SK-N-SH (cell line): ENCODE measurements at regions not wholly inside any gene's neighbourhood (a gene's known extent, or its start where the extent isn't known, plus 50 kb on each side); places are given as distances from the start of the nearest gene placed in this dataset.

Experiments used
- CTCF ChIA-PET: fragments of 300-600, 350-600 bp; formaldehyde crosslinking; extraction: SDS; loops from one replicate; lab custom pipeline; 2021; lab: Yijun Ruan, JAX
- POLR2A ChIA-PET: fragments of 350-600 bp; sonication (Branson Sonifier 250); formaldehyde crosslinking; extraction: SDS; loops from one replicate; lab custom pipeline; 2020; ENCODE audit warnings: antibody characterized with exemption, inconsistent platforms; lab: Yijun Ruan, JAX
- DNase-seq: peaks from one replicate; pipeline ENCODE4 v3.0.0; 2012
- H2AFZ ChIP-seq: fragments of 200-600 bp; sonication (generic); 2 replicates; pipeline ENCODE4 v1.8.1; 2016; ENCODE audit warnings: antibody characterized with exemption, mild to moderate bottlenecking, low read depth
- H3F3A ChIP-seq: fragments of 200-600 bp; sonication (generic); replicated peaks from 2 replicates; pipeline ENCODE3; 2016; ENCODE audit warnings: antibody characterized with exemption, mild to moderate bottlenecking; ENCODE audit not compliant: insufficient read depth
- H3K27ac ChIP-seq, 2 experiments: fragments of 200-500 bp in 1 of 2; fragments of 200-600 bp in 1 of 2; sonication (Bioruptor generic) in 1 of 2; sonication (generic), shearing (Covaris generic) in 1 of 2; 2 replicates each; pipeline versions ENCODE4 v1.5.1 to v1.6.1; 2014 to 2016; ENCODE audit warnings: low read depth in 2 of 2, inconsistent platforms in 1 of 2, low read length in 1 of 2, mild to moderate bottlenecking in 1 of 2, mixed read lengths in 1 of 2
- H3K27me3 ChIP-seq: fragments of 200-600 bp; sonication (generic), shearing (Covaris generic); 2 replicates; pipeline ENCODE4 v1.6.1; 2016; ENCODE audit warnings: mixed run types; ENCODE audit not compliant: insufficient read depth
- H3K36me3 ChIP-seq, 2 experiments: fragments of 200-500 bp in 1 of 2; fragments of 200-600 bp in 1 of 2; sonication (Bioruptor generic) in 1 of 2; sonication (generic) in 1 of 2; replicated peaks in 1 of 2; 2 replicates each; pipeline versions ENCODE3 to v1.5.1; 2014 to 2016; ENCODE audit warnings: low read length in 1 of 2, mild to moderate bottlenecking in 1 of 2; ENCODE audit not compliant: insufficient read depth in 2 of 2, control insufficient read depth in 1 of 2
- H3K4me1 ChIP-seq, 2 experiments: fragments of 200-500 bp in 1 of 2; fragments of 200-600 bp in 1 of 2; sonication (Bioruptor generic) in 1 of 2; sonication (generic), shearing (Covaris generic) in 1 of 2; 2 replicates each; pipeline versions ENCODE4 v1.5.1 to v1.6.1; 2014 to 2016; ENCODE audit warnings: low read depth in 1 of 2, low read length in 1 of 2, mixed run types in 1 of 2; ENCODE audit not compliant: insufficient read depth in 2 of 2, control insufficient read depth in 1 of 2
- H3K4me2 ChIP-seq: fragments of 200-600 bp; sonication (generic), shearing (Covaris generic); 2 replicates; pipeline ENCODE4 v1.6.1; 2017; ENCODE audit warnings: mixed run types
- H3K4me3 ChIP-seq, 2 experiments: fragments of 200-500 bp in 1 of 2; fragments of 200-600 bp in 1 of 2; sonication (Bioruptor generic) in 1 of 2; sonication (generic), shearing (Covaris generic) in 1 of 2; 2 replicates each; pipeline versions ENCODE4 v1.5.1 to v1.8.1; 2014 to 2016; ENCODE audit warnings: low read depth in 2 of 2, inconsistent platforms in 1 of 2, low read length in 1 of 2, mild to moderate bottlenecking in 1 of 2, mixed read lengths in 1 of 2, moderate library complexity in 1 of 2
- H3K79me2 ChIP-seq: fragments of 200-600 bp; sonication (generic); 2 replicates; pipeline ENCODE4 v1.8.1; 2017; ENCODE audit warnings: mild to moderate bottlenecking; ENCODE audit not compliant: insufficient read depth
- H3K9ac ChIP-seq: fragments of 200-600 bp; sonication (generic); 2 replicates; pipeline ENCODE4 v1.6.1; 2017; ENCODE audit warnings: mixed run types
- H3K9me2 ChIP-seq: fragments of 200-600 bp; sonication (generic); 2 replicates; pipeline ENCODE4 v1.6.1; 2017; ENCODE audit warnings: mixed run types
- H3K9me3 ChIP-seq: fragments of 200-600 bp; sonication (generic); 2 replicates; pipeline ENCODE4 v1.6.1; 2017; ENCODE audit warnings: mixed run types, mild to moderate bottlenecking, moderate library complexity
- H4K20me1 ChIP-seq: fragments of 200-600 bp; sonication (generic); 2 replicates; pipeline ENCODE4 v1.6.1; 2017; ENCODE audit warnings: mild to moderate bottlenecking, mixed run types; ENCODE audit not compliant: insufficient read depth
- CTCF ChIP-seq: fragments of 200-600 bp; sonication (generic); IDR thresholded peaks from 2 replicates; pipeline ENCODE4 v1.6.1; 2017; ENCODE audit warnings: antibody characterized with exemption, mild to moderate bottlenecking, moderate library complexity
- EZH2phosphoT487 ChIP-seq: fragments of 200-600 bp; sonication (generic); IDR thresholded peaks from 2 replicates; pipeline ENCODE4 v1.6.1; 2017; ENCODE audit warnings: low read depth, mixed run types, mild to moderate bottlenecking, antibody characterized with exemption, moderate library complexity, borderline replicate concordance
- FOSL2 ChIP-seq: IDR thresholded peaks from 2 replicates; pipeline ENCODE4 v1.4.0; 2012; ENCODE audit warnings: low read depth, mild to moderate bottlenecking, moderate library complexity, borderline replicate concordance
- JUND ChIP-seq: IDR thresholded peaks from 2 replicates; pipeline ENCODE4 v1.4.0; 2012
- MEF2A ChIP-seq: IDR thresholded peaks from 2 replicates; pipeline ENCODE4 v1.4.0; 2012; ENCODE audit warnings: low read depth, borderline replicate concordance
- MXI1 ChIP-seq: IDR thresholded peaks from 2 replicates; pipeline ENCODE4 v1.6.1; 2012; ENCODE audit warnings: mild to moderate bottlenecking, low read depth, low read length, improper control_type of control experiment
- PBX3 ChIP-seq: IDR thresholded peaks from 2 replicates; pipeline ENCODE4; 2012
- POLR2AphosphoS5 ChIP-seq: IDR thresholded peaks from 2 replicates; pipeline ENCODE4 v1.6.1; 2012; ENCODE audit warnings: low read depth, low read length
- RXRA ChIP-seq: IDR thresholded peaks from 2 replicates; pipeline ENCODE4 v1.4.0; 2012; ENCODE audit warnings: low read depth, mild to moderate bottlenecking, borderline replicate concordance
- TAF1 ChIP-seq: IDR thresholded peaks from 2 replicates; pipeline ENCODE4 v1.6.1; 2012; ENCODE audit warnings: low read depth, mild to moderate bottlenecking, low read length, moderate library complexity, borderline replicate concordance
- TCF12 ChIP-seq: IDR thresholded peaks from 2 replicates; pipeline ENCODE4 v1.4.0; 2012
- TEAD4 ChIP-seq: IDR thresholded peaks from 2 replicates; pipeline ENCODE4 v1.4.0; 2012; ENCODE audit warnings: mild to moderate bottlenecking, borderline replicate concordance; ENCODE audit not compliant: insufficient read depth
- USF2 ChIP-seq: fragments of 150-350 bp; IDR thresholded peaks from 2 replicates; pipeline ENCODE4 v1.6.1; 2017; ENCODE audit warnings: antibody characterized with exemption, low read length, low read depth, borderline replicate concordance
- ZBTB33 ChIP-seq: IDR thresholded peaks from 2 replicates; pipeline ENCODE4 v1.4.0; 2012; ENCODE audit warnings: low read depth, borderline replicate concordance
- WGBS: methylation state at CpG from one replicate; pipeline ENCODE4 v1.1.6; 2017; ENCODE audit warnings: low lambda C conversion rate; 5-methylcytosine and 5-hydroxymethylcytosine counted together

GRCh38 chr2:150619607-150620330, 132.3 kb upstream of the RND3 start:
- Histone ChIP-seq H3K27ac (peak overlapping the region; percentile 78 to 88; a peak in 3 of 4 replicates), H3K4me2 (peak overlapping the region; percentile 29; the same call in 1 of the 2 replicates), H3K9me2 (no peaks in the 10 kb centered on the region), H3K9me3 (no peaks in the 10 kb centered on the region), H3K36me3 (no peaks in the 10 kb centered on the region), H3K79me2 (no peaks in the 10 kb centered on the region), H3K9ac (no peak overlapping the region), H3K4me3 (no peak overlapping the region), H3F3A (peaks cover 20% of the 10 kb centered on the region), H2AFZ (no peak overlapping the region), H4K20me1 (no peaks in the 10 kb centered on the region), H3K4me1 (peaks cover 13 to 25% of the 10 kb centered on the region in 2 experiments), H3K27me3 (no peaks in the 10 kb centered on the region)
- no peak for DNase-seq
- CTCF ChIA-PET: interaction anchor here (1.2 kb wide), 1 partner anchor 10 kb away, joined by 4 read pairs; no protein-coding TSS in a partner anchor
- POLR2A ChIA-PET: no interaction called here
- 54% methylated on average over 5 of the region's 5 CpGs for WGBS
- no peak for TF ChIP-seq TEAD4
- no peak for TF ChIP-seq ZBTB33
- peak; percentile 68; the same call in 1 of the 2 replicates for TF ChIP-seq JUND
- TF ChIP-seq PBX3: peak; percentile 56
- TF ChIP-seq TAF1: no peak
- peak; percentile 26; the same call in 1 of the 2 replicates for TF ChIP-seq RXRA
- TF ChIP-seq TCF12: peak; percentile 75
- TF ChIP-seq FOSL2: peak; percentile 61; the same call in 1 of the 2 replicates

DNA sequence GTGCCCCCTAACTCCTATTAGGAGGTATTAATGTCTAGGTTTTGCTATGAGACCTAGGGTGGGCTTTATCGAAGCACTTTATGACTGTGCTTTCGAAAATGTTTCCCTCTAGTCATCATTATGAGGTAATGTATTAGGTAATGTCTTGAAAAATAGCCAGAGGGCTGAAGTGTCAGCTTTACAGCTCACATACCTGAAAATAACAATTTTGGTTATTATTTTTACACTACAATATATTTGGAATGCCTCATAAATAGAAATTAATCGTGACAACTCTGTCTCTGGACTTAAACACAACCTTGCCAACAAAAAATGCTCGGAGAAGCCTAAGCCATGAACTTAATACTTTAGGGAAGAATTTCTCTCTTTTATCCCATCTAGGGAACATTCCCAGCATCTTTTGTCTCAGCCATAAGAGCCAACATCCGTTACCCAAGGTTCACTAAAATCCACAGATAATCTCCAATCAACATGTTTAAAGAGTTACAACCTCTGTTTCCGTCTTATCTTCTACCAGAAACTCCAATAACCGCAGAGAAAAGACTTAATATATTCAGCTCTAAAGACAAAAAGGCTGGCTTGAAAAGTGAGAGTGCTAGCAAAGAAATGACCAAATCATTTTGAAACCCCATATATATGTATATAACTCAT, 130.9 kb upstream of the RND3 start:
- no peak overlapping the region for H3K4me3 ChIP-seq
- H3K27me3 ChIP-seq: no peaks in the 10 kb centered on the region
- no peak overlapping the region for H2AFZ ChIP-seq
- H3K36me3 ChIP-seq: no peaks in the 10 kb centered on the region
- H3K27ac ChIP-seq: no peak overlapping the region
- no peak for TF ChIP-seq POLR2AphosphoS5
- no peak for TF ChIP-seq CTCF
- no peak for TF ChIP-seq USF2
- no peak for TF ChIP-seq MXI1
- no peak for TF ChIP-seq MEF2A
- no peak for TF ChIP-seq TAF1
- TF ChIP-seq EZH2phosphoT487: no peak
- TF ChIP-seq JUND: no peak; the same call in 1 of the 2 replicates
- H3K79me2 ChIP-seq: no peaks in the 10 kb centered on the region
- no peaks in the 10 kb centered on the region for H4K20me1 ChIP-seq
- no peaks in the 10 kb centered on the region for H3K9me2 ChIP-seq
- WGBS: 81% methylated on average over 7 of the region's 7 CpGs
- CTCF ChIA-PET: interaction anchor here (0.7 kb wide), 1 partner anchor 12 kb away, joined by 3 read pairs; no protein-coding TSS in a partner anchor
- H3K4me2 ChIP-seq: no peak overlapping the region
- H3K4me1 ChIP-seq: peaks cover 6 to 25% of the 10 kb centered on the region in 2 experiments
- no peak overlapping the region for H3K9ac ChIP-seq
- POLR2A ChIA-PET: interaction anchor here (0.6 kb wide), 1 partner anchor 656 kb away, joined by 3 read pairs; no protein-coding TSS in a partner anchor
- H3K9me3 ChIP-seq: no peaks in the 10 kb centered on the region
- H3F3A ChIP-seq: peaks cover 17% of the 10 kb centered on the region
- DNase-seq: no peak
